Stimulated activated CD8-positive, alpha-beta memory T cell treated with anti-CD3 and anti-CD28 coated beads, Interleukin-7, amount 100 ng/mL, for 1 hour (primary cell): ENCODE measurements at regions not wholly inside any gene's neighbourhood (a gene's known extent, or its start where the extent isn't known, plus 50 kb on each side); places are given as distances from the start of the nearest gene placed in this dataset.
"Not testable (repeated sequence)": the region's sequence is repeated elsewhere in the genome, so short reads cannot be mapped to it uniquely, and the experiment has no call there.

Experiments
- DNase-seq, 2 donors: peaks; one replicate each; pipeline ENCODE4 v3.0.0-alpha.2; 2020; ENCODE audit warnings: low read depth in 2 of 2

- no peak for DNase-seq
Observed at GRCh38 chr1:199515261-199515660, 512.2 kb upstream of the NR5A2 start.

GRCh38 chr1:199522338-199522737, 505.2 kb upstream of the NR5A2 start:
- DNase-seq, result no peak

- no peak for DNase-seq
Observed at GRCh38 chr1:199522936-199523335, 504.6 kb upstream of the NR5A2 start.

DNA sequence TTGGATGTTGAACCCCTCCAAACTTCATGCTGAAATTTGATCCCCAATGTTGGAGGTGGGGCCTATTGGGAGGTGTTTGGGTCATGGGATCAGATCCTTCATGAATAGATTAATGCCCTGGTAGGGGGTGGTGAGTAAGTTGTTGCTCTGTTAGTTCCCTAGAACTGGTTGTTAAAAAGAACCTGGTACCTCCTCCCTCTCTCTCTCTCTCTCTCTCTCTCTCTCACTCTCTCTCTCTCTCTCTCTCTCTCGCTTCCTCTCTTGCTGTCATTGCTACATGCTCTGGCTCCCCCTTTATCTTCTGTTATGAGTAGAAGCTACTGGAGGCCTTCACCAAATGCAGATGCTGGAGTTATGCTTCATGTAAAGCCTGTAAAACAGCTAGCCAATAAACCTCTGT, 498.2 kb upstream of the NR5A2 start:
- DNase-seq, result no peak

DNA sequence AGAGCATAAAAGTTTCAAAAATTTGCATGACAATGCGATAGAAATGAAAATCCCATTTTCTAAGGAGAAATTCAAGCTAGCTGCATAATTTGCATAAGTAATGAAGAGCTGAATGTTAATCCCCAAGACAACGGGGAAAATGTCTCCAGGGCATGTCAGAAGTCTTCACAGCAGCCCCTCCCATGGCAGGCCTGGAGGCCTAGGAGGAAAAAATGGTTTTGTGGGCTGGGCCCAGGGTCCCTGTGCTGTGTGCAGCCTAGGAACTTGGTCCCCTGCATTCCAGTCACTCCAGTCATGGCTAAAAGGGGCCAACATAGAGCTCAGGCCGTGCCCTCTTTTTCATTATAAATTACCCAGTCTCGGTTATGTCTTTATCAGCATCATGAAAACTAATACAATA, 494.1 kb upstream of the NR5A2 start:
- not testable (repeated sequence) for DNase-seq

DNA sequence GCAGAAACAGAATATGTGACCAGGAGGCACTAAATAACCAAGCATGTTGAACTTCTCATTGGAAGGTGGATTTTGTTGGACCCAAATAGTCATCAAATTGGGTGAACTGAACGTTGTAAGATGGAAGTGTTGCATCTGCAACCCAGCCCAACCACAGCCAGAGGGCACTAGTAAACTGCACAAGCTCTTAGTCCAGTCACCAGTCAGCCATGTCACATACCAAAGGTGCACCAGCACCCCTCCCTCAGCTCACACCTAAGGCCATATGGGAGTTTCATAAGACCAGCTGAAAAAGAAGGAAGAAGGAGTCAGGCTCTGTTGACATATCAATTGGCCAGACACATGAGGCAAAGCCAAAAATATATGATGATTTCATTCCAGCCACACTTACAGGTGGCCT, 481.7 kb upstream of the NR5A2 start:
- DNase-seq, result no peak

DNA sequence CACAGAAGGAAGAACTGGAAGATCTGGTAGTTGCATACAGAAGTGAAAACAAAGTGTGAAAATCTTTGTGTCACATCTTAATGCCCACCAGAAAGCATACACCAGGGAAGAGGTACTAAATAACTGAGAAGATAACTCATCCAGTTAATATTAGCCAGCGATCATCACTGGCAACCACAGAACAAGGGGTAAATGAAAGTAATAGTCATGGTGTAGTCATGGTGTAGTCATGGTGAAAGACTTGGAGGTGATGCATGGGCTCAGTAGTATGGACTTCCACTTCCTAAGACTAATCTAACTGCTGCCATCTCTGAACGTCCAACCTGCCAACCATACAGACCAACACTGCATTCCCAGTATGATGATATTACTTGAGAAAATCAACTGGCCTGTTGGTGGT, 481.2 kb upstream of the NR5A2 start:
- DNase-seq, result no peak

- no peak for DNase-seq
Observed at GRCh38 chr1:199549421-199549820, 478.1 kb upstream of the NR5A2 start.

GRCh38 chr1:199550199-199551065, 477.1 kb upstream of the NR5A2 start:
- no peak for DNase-seq

- no peak for DNase-seq
Observed at GRCh38 chr1:199551967-199552565, 475.4 kb upstream of the NR5A2 start.

DNA sequence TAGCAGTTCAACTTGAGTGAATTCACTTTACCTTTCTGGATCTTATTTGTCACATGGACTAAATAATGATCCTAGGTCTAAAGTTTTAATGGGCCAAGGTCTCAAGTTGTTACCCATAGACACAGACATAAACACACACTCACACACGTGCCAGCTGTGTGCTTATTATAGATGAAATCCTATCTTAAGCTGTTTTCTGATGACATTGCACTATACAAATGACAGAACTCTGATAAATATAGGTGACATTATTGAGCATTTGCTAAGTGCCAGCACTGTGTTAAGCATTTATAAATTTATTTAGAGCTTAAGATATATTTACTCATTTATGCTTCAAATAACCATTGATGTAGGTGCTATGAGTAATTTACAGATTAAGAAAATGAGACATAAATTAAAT, 474.4 kb upstream of the NR5A2 start:
- DNase-seq, result no peak

DNA sequence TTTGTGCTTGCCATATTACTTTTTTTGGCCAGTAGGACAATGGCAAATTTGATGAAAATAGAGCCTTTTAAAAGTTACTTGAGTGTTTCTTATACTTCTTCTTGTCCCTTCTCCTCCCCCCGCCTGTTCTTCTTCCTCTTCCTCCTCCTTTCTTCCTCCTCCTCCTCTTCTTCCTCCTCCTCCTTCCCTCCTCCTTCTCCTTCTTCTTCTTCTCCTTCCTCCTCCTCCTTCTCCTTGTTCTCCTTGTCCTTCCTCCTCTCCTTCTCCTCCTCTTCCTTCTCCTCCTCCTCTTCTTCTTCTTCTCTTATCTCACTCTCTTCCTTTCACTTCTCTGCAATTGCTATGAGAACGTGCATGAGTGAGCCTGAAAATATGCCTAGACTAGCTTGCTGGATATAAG, 466.2 kb upstream of the NR5A2 start:
- no peak for DNase-seq

- DNase-seq, result no peak
Observed at GRCh38 chr1:199573047-199573446, 454.5 kb upstream of the NR5A2 start.

GRCh38 chr1:199574950-199575349, 452.6 kb upstream of the NR5A2 start:
- no peak for DNase-seq

GRCh38 chr1:199580300-199580699, 447.2 kb upstream of the NR5A2 start:
- no peak for DNase-seq

DNA sequence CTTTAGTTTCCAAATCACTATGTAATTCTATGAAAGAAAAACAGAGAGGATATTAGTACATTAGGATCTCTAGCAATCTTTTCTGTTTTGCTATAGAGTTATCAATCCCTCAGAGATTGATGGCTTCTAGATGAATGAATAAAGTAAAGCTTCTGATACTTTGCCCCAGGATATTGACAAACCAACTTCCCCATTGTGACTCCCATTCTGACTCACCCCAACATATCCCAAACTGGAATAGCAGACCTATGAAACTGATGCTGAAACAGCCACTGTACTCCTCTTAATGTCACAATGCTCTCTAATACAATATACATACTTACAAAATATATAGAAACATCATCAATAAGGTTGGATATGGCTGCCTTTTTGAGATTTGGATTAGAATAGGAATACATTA, 442.1 kb upstream of the NR5A2 start:
- DNase-seq, result no peak

DNA sequence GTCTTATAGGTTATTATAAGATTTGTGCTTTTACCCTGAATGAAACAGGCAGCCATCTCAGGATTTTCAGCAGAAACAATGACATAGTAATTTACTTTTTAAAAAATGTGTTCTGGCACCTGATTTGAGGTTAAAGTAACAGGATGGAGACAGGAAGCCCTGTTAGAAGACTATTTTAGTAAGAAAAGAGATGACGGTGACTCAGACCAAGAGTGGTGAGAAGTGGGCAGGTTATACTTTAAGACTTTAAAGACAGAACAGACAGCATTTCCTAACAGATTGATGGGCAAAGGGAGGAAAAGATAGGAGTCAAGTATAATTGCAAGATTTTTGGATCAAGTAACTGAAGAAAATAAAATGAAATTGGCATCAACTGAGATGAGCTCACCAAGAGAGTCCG, 436.8 kb upstream of the NR5A2 start:
- no peak for DNase-seq

DNA sequence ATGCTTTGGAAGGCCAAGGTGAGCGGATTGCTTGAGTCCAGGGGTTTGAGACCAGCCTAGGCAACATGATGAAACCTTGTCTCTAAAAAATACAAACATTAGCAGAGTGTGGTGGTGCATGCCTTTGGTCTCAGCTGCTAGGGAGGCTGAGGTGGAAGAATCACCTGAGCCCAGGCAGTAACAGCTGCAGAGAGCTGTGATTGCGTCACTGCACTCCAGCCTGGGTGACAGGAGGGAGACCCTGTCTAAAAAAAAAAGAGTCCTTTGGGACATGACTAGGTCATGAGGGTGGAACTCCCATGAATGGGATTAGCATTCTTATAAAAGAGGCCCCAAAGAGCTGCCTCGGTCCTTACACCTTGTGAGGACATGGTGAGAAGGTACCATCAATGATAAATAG, 436.0 kb upstream of the NR5A2 start:
- DNase-seq, result no peak

DNA sequence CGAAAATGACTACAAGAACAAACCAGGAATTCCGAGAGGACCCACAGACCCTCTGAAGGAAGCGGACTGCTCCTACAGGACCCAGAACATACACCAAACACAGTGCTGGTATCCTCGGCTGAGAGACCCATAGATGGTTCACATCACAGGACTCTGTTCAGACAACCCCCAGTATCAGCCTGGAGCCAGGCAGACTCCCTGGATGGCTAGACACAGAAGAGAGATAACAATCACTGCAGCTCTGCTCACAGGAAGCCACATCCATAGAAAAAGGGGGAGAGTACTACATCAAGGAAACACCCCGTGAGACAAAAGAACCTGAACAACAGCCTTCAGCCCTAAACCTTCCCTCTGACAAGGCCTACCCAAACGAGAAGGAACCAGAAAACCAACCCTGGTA, 434.0 kb upstream of the NR5A2 start:
- no peak for DNase-seq

DNA sequence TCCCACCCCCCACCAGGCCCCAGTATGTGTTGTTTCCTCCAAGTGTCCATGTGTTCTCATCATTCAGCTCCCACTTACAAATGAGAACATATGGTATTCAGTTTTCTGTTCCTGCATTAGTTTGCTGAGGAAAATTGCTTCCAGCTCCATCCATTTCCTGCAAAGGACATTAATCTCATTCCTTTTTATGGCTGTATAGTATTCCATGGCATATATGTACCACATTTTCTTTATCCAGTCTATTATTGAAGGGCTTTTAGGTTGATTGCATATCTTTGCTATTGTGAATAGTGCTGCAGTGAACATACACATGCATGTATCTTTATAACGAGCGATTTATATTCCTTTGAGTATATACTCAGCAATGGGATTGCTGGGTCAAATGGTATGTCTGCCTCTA, 431.1 kb upstream of the NR5A2 start:
- not testable (repeated sequence) for DNase-seq

- DNase-seq, result no peak
Observed at GRCh38 chr1:199597152-199597551, 430.4 kb upstream of the NR5A2 start.

DNA sequence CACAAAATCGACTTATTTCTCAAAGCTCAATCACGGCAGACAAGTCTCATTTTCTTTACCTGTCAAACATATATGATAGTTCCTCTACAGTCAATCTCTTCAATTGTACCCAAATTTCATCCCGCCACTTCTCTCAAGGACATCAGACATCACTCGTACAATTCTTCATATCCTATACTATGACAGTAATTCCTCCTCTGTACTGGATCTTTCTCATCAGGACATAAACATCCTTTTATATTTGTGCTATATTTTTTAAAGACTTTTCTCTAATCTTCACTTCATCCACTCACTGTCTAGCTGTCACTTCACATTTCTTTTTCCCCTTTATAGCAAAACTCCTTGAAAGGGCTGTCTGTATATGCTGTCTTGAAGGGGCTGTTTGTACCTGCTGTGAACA, 419.1 kb upstream of the NR5A2 start:
- no peak for DNase-seq

GRCh38 chr1:199612976-199613774, 414.3 kb upstream of the NR5A2 start:
- no peak for DNase-seq
